HG03442 (cell line): ENCODE measurements at regions not wholly inside any gene's neighbourhood (a gene's known extent, or its start where the extent isn't known, plus 50 kb on each side); places are given as distances from the start of the nearest gene placed in this dataset.
"Not testable (repeated sequence)": the region's sequence is repeated elsewhere in the genome, so short reads cannot be mapped to it uniquely, and the experiment has no call there.

Experiments used
- ATAC-seq: cut with Tn5 transposase; IDR thresholded peaks from one replicate; pipeline ENCODE4 v1.9.1; 2021; ENCODE audit warnings: mild to moderate bottlenecking, moderate library complexity; ENCODE audit not compliant: unreplicated experiment

- ATAC-seq = no peak
Observed at GRCh38 chr2:114128725-114129124, 238.8 kb downstream of the ACTR3 start.

- not testable (repeated sequence) for ATAC-seq
Observed at GRCh38 chr2:114132050-114132449, 242.2 kb downstream of the ACTR3 start.

DNA sequence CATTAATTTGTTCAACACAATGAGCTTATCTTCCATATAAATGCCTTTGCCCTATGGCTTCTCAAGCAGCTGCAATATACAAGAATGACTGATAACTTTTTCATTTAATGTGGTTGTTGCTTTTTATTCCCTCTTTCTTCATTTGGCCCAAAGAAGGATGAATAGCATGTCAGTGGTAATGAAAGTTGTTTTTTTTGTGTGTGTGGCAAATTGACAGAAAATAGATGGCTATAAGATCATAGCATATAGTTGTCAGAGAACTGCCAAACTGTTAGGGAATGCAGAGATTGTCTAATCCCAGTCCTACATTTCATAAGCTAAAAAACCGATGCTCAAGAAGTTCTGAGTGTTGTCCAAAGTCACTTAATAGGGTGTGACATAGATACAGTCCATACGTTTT is 244.3 kb downstream of the ACTR3 start:
- ATAC-seq = no peak

DNA sequence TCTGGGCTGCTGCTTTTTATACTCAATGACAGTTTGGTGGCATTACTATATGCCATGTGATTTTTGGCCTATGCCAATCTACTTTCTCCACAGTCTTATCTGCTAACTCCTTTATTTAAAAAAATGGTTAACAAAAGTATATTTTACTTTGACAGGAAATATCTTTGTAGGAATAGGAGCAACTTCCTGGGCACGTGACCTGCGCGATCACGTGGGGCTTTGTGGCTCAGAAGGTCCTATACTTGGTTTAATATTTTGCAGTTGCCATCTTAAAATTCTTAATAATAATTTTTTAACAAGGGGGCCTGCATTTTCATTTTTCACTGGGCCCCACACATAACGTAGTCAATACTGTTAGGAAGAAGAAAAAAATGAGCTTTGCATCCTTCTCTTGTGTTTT is 249.7 kb downstream of the ACTR3 start:
- ATAC-seq = no peak

DNA sequence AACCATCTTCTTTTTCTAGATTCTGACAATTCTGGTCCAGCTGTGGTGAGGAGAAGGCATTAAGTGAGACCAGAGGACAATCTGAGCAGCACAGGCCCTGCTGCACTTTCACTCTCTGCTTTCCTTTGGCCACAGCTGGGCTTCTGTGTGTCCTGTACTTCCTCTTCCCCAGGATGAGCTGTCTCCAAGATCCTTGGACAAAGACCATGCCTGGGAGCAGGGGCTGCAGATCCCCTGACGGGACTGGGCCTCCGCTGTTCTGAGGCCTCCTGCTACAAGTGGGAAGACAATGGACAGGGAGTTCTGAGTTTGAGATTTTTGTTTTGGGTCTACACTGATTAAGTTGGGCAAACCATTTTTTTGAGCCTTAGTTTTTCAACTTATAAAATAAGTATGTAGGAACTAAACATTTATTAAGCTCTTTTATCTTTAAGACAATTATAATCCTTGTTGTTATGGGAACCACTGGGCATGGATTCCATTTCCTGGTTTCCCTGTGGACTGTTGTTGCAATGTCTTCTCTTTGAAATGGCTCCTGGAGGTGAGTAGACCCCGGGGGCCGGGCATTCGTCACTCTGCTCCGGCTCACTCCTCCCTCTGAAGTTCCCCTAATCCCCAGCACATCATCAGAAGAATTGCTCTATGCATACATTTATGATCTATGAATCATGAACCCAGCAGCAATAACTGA is 266.6 kb downstream of the ACTR3 start:
- ATAC-seq = no peak

- ATAC-seq = no peak
Observed at GRCh38 chr2:114157057-114157385, 267.1 kb downstream of the ACTR3 start.

DNA sequence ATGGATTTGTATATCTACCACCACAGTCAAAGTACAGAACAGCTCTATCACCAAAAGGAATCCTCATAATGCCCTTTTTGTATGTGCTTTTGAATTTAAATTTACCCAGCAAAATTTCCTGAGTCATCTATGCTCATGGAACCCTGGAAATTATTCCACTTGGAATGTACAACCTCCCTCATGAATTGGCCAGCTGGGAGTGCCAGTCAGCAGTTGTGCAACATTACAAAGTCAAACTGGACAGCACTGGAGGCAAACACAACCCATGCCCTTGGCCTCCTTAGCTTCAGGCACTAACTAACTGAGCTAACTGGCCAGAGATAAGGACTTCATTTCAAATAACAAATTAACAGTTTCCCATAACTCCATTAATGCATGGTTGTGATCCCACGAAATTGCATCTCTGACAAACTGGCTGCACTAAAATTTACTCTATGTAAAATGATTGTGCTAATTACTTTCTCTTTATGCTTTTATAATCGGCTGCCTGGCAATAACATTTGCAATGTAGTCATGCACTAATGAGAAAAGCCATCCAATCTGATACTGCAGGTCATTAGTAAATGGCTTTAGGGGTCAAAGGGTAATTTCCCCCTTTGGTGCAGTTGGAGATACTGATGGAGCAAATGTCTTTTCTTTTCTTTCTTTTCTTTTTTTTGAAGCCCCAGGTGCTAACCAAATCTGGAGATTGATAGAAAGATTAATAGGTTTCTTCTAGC is 270.5 kb downstream of the ACTR3 start:
- ATAC-seq = no peak

- ATAC-seq = no peak
Observed at GRCh38 chr2:114161371-114161770, 271.5 kb downstream of the ACTR3 start.

- no peak for ATAC-seq
Observed at GRCh38 chr2:114167799-114168198, 274.6 kb upstream of the DPP10 start.

GRCh38 chr2:114170070-114170469 is 272.4 kb upstream of the DPP10 start:
- ATAC-seq = no peak

DNA sequence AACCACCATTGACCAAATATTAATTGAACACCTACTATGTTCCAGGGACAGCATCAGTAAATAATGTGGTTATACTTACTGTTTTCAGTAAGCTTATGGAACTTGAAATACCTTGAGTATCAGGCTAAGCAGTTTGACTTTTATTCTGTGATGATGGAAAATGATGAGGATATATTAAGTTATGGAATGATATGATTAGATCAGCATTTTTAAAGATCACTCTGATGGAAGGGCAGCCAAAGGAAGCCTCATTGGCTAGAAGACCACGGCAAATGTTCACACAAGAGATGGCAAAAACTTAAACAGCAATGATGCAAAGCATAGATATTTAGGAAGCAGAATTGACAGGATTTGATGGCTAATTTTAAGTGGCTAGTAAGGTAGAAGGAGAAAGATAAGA is 266.9 kb upstream of the DPP10 start:
- no peak for ATAC-seq

DNA sequence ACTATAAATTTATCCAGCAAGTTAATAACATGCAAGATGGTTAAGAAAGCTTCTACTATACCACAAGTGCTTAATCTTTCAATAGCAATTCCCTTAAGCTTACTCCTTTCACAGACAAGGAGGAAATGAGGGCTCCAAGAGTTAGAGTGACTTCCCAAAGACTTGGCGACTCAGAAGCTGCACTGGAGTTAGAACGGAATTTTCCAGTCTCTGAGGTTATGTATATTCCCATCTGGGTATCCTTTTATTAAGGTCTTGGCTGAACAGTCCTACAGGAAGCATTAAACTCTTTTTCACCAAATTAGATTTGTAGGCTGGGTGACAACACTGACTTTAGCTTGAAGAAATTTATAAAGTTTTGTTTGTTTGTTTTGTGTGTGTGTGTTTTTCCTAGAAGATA is 256.9 kb upstream of the DPP10 start:
- ATAC-seq = no peak

DNA sequence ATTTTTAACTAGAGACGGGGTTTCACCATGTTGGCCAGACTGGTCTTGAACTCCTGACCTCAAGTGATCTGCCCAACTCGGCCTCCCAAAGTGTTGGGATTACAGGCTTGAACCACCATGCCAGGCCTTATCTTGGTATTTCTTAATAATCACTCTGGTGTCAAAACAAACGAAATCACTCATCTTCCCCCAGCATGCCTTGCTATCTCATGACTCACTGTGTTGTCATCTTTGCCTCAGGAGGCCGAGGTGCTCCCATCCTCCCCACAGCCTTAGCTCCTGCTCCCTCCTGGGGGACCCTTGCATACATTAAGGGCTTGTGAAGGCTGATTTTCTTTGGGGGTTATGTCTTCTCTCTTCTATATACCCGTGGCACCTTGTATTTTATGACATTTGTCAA is 250.1 kb upstream of the DPP10 start:
- ATAC-seq = no peak

GRCh38 chr2:114201781-114202180 is 240.7 kb upstream of the DPP10 start:
- ATAC-seq = no peak

- no peak for ATAC-seq
Observed at GRCh38 chr2:114203679-114204078, 238.8 kb upstream of the DPP10 start.

- ATAC-seq = no peak
Observed at GRCh38 chr2:114213808-114214207, 228.6 kb upstream of the DPP10 start.

- ATAC-seq = no peak
Observed at GRCh38 chr2:114218383-114218782, 224.1 kb upstream of the DPP10 start.

GRCh38 chr2:114219456-114219855 is 223.0 kb upstream of the DPP10 start:
- ATAC-seq = no peak

DNA sequence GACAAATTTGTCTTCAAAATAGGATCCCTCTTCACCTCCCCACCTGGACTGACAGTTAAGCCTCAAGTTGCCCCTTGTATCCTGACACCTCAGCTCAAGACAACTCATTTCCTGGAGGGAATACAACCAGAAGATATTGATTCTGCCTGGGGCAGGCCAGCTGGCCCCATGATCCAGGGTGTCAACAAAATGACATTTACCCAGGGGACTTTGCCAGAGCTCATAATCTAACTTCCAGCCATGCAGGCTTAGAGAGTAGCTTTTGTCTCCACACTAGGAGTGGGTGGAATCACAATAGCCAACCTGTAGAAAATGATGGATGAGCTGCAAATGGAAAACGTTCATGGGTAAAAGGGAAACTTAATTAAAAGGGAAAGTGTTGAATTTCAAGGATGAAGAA is 220.1 kb upstream of the DPP10 start:
- no peak for ATAC-seq

GRCh38 chr2:114231921-114232320 is 210.5 kb upstream of the DPP10 start:
- ATAC-seq = no peak

GRCh38 chr2:114237331-114237730 is 205.1 kb upstream of the DPP10 start:
- no peak for ATAC-seq

DNA sequence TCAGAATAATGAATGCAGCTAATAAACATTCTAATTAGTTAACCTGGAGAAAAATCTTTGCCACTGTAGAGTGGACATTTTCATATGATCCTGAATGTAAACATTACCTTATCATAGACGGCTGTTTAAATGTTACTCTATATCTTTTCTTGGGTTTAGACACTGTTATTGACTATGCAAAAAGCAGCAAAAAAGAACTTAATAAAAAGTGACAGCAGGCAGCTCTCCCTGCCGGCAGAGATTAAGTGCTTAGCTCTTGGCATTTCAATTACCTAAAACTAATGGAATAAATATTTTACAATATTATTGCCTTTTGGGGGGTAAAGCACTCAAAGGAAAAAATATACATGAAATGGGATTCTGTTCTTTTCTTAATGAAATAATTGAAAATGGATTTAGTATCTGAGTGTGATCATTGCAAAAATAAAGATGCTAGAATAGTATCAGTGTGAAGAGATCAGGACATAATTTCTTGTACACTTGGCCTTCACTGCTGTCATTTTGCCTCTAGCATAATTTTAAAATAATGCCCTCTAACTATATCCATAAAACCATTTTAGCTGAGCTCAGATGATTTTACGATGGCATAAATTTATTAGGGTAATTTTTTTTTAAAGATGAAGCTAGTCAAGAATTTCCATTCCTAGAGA is 203.4 kb upstream of the DPP10 start:
- ATAC-seq = no peak
